HepG2 (cell line): ENCODE measurements at regions not wholly inside any gene's neighbourhood (a gene's known extent, or its start where the extent isn't known, plus 50 kb on each side); places are given as distances from the start of the nearest gene placed in this dataset.

Experiments used
- CREB1 ChIP-seq, 2 experiments: fragments of 450-650 bp in 1 of 2; IDR thresholded peaks; 2 replicates each; pipeline ENCODE4 v1.6.1; 2016 to 2017; ENCODE audit warnings: control low read depth in 1 of 2, mild to moderate bottlenecking in 1 of 2, missing compliant biosample characterization in 1 of 2, missing genetic modification characterization in 1 of 2
- KDM5B ChIP-seq: sonication (generic); formaldehyde crosslinking; IDR thresholded peaks from 2 replicates; pipeline ENCODE4 v1.4.0; 2020; ENCODE audit warnings: missing genetic modification reagents, mild to moderate bottlenecking, borderline replicate concordance
- MAZ ChIP-seq, 2 experiments: sonication (generic) in 1 of 2; formaldehyde crosslinking in 1 of 2; IDR thresholded peaks; 2 replicates each; pipeline versions ENCODE4 v1.5.0 to v1.6.1; 2012 to 2020; ENCODE audit warnings: low read depth in 2 of 2, mild to moderate bottlenecking in 2 of 2, borderline replicate concordance in 1 of 2, improper control_type of control experiment in 1 of 2, low read length in 1 of 2, missing genetic modification reagents in 1 of 2, moderate library complexity in 1 of 2
- PAX8 ChIP-seq: sonication (generic); formaldehyde crosslinking; IDR thresholded peaks from 2 replicates; pipeline ENCODE4 v1.8.0; 2022; ENCODE audit warnings: mild to moderate bottlenecking, missing genetic modification reagents, borderline replicate concordance
- POLR2AphosphoS2 ChIP-seq: IDR thresholded peaks from 2 replicates; pipeline ENCODE4 v1.6.1; 2011; ENCODE audit warnings: low read depth, low read length, improper control_type of control experiment
- STAG1 ChIP-seq: sonication (generic); formaldehyde crosslinking; IDR thresholded peaks from 2 replicates; pipeline ENCODE4 v1.4.0; 2020; ENCODE audit warnings: missing genetic modification reagents
- ZBTB10 ChIP-seq: sonication (generic); formaldehyde crosslinking; IDR thresholded peaks from 2 replicates; pipeline ENCODE4 v1.4.0; 2020; ENCODE audit warnings: missing genetic modification reagents, borderline replicate concordance
- ZNF143 ChIP-seq: sonication (generic); formaldehyde crosslinking; IDR thresholded peaks from 2 replicates; pipeline ENCODE4 v1.4.0; 2020; ENCODE audit warnings: missing genetic modification reagents
- ZNF232 ChIP-seq: sonication (generic); formaldehyde crosslinking; IDR thresholded peaks from 2 replicates; pipeline ENCODE4 v1.4.0; 2020; ENCODE audit warnings: missing genetic modification reagents, borderline replicate concordance
- ZNF260 ChIP-seq: sonication (generic); formaldehyde crosslinking; IDR thresholded peaks from 2 replicates; pipeline ENCODE4 v1.4.0; 2020; ENCODE audit warnings: missing genetic modification reagents, low read depth, mild to moderate bottlenecking, borderline replicate concordance

- no peak for TF ChIP-seq ZNF232 (CRISPR knock-in tag)
- TF ChIP-seq POLR2AphosphoS2, result no peak
- no peak for TF ChIP-seq KDM5B (CRISPR knock-in tag)
- no peak for TF ChIP-seq MAZ (IDR thresholded peaks at IDR 0.05; ENCODE audit: borderline replicate concordance, low read depth, low read length)
- no peak for TF ChIP-seq MAZ (CRISPR knock-in tag; IDR thresholded peaks at IDR 0.05; ENCODE audit: low read depth)
- TF ChIP-seq CREB1 (IDR thresholded peaks at IDR 0.05), result no peak
- TF ChIP-seq CREB1 (CRISPR knock-in tag; IDR thresholded peaks at IDR 0.05), result no peak
- TF ChIP-seq STAG1 (CRISPR knock-in tag), result no peak
- TF ChIP-seq ZBTB10, result no peak
- TF ChIP-seq PAX8, result no peak
- TF ChIP-seq ZNF260, result no peak
- no peak for TF ChIP-seq ZNF143 (CRISPR knock-in tag)
Observed at GRCh38 chr20:29408034-29408695, 1849.3 kb upstream of the DEFB115 start.
